ENCODE measurements at regions not wholly inside any gene's neighbourhood (a gene's known extent, or its start where the extent isn't known, plus 50 kb on each side); places are given as distances from the start of the nearest gene placed in this dataset.

DNA sequence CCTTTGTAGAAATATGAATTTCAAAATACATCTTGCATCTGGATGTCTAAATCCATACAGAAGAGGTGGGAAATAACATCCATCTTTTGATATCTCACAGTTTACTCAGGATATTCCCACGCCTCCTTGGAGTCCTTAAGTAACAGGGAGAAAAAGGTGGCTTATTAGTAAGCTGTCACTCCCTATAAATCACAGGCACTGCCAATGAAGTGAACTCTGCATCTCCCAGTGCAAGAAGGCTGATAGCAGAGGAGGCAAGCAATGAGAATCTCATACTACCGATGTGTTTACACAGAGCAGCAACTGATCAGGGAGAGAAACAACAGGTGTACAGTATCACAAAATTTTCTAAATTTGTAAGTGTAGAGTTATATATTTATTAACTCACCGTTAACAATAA lies 551.8 kb downstream of the NXPH1 start:
- TF ChIP-seq, protein P1, sequence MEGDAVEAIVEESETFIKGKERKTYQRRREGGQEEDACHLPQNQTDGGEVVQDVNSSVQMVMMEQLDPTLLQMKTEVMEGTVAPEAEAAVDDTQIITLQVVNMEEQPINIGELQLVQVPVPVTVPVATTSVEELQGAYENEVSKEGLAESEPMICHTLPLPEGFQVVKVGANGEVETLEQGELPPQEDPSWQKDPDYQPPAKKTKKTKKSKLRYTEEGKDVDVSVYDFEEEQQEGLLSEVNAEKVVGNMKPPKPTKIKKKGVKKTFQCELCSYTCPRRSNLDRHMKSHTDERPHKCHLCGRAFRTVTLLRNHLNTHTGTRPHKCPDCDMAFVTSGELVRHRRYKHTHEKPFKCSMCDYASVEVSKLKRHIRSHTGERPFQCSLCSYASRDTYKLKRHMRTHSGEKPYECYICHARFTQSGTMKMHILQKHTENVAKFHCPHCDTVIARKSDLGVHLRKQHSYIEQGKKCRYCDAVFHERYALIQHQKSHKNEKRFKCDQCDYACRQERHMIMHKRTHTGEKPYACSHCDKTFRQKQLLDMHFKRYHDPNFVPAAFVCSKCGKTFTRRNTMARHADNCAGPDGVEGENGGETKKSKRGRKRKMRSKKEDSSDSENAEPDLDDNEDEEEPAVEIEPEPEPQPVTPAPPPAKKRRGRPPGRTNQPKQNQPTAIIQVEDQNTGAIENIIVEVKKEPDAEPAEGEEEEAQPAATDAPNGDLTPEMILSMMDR (IDR thresholded peaks at IDR 0.05), result no peak
- TF ChIP-seq POLR2AphosphoS5 (IDR thresholded peaks at IDR 0.05), result no peak
